H1 (cell line): ENCODE measurements at regions not wholly inside any gene's neighbourhood (a gene's known extent, or its start where the extent isn't known, plus 50 kb on each side); places are given as distances from the start of the nearest gene placed in this dataset.

Experiments used
- TF ChIP-seq, protein P1 (sequence below), 3 experiments: IDR thresholded peaks; 1 replicate in 2 of 3; 2 replicates in 1 of 3; pipeline versions ENCODE4 v1.5.1 to v1.6.1; 2011; ENCODE audit warnings: low read length in 3 of 3, mild to moderate bottlenecking in 3 of 3, inconsistent platforms in 2 of 3, low read depth in 1 of 3, moderate library complexity in 1 of 3; ENCODE audit not compliant: insufficient read depth in 1 of 3; ENCODE audit errors: control extremely low read depth in 1 of 3

DNA sequence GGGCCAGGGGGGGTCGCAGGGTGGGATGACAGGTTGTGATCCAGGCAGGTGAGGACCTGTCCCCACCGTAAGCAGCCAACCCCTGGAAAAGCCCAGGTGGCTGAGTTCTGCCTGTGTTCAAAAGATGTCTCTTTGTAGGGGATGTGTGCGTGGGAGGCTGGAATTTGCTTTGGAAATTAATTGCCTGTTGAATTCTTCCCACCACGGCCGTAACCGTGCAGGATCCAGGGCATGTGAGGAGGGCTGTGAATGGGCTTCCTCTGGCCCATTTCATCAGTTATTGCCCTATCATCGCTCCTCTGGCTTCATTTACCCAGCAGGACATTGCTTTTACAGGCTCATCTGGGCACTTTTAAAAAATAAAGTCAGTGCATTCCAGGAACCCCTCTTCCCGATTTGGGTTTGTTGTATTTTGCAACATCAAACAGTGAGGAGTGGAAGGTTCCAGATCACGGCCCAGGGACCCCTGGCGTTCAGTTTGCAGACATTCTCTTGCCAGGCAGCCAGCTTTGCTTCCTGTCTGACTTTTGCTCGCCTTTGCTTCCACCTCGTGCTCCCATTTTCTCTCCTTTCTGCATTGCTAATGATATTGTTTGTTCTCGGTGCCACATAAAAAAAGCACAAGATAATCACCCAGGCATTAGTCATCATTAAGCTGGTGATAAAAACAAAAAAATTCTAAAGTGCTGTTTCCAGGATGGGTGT is 1306.6 kb downstream of the BRD1 start (continued):
- TF ChIP-seq, protein P1, sequence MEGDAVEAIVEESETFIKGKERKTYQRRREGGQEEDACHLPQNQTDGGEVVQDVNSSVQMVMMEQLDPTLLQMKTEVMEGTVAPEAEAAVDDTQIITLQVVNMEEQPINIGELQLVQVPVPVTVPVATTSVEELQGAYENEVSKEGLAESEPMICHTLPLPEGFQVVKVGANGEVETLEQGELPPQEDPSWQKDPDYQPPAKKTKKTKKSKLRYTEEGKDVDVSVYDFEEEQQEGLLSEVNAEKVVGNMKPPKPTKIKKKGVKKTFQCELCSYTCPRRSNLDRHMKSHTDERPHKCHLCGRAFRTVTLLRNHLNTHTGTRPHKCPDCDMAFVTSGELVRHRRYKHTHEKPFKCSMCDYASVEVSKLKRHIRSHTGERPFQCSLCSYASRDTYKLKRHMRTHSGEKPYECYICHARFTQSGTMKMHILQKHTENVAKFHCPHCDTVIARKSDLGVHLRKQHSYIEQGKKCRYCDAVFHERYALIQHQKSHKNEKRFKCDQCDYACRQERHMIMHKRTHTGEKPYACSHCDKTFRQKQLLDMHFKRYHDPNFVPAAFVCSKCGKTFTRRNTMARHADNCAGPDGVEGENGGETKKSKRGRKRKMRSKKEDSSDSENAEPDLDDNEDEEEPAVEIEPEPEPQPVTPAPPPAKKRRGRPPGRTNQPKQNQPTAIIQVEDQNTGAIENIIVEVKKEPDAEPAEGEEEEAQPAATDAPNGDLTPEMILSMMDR (IDR thresholded peaks at IDR 0.05; ENCODE audit: control extremely low read depth in 1 of 3, insufficient read depth in 1 of 3, low read depth in 1 of 3, low read length in 3 of 3), result no peak
